ENCODE measurements at regions not wholly inside any gene's neighbourhood (a gene's known extent, or its start where the extent isn't known, plus 50 kb on each side); places are given as distances from the start of the nearest gene placed in this dataset.

DNA sequence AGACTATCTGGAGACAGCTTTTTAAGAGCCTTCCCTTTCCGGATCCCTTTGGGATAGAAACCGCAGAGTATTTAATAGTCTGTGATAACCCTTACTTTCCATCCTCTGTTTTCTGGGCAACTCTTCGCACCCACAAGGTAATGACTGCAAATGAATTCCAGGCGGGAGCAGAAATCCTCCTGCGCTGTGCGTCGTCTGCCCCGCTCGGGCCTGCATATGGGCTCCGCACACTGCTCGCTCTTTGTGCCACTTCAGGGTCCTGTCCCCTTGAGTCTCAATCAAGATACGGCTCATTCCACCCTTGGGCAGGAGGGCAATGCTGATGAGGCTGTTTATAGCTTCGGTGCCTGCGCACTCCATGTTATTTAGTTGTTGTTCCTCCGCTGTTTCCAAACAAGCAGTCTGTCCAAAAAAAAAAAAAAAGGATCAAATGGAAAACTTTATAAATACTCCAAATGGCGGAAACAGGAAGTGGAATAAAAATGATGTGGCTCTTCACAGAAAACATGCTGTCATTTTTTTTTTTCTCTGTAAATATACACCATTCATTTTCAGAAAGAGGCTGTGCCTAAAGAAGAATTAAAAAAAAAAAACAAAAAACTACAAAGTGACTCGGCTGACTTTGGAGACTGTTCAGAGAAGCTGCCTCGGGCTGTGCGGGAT lies 169.6 kb upstream of the GMDS start:
- in situ Hi-C loops (cut with HindIII; ENCODE audit: low pct_ligation_motif_present, low pct_unique_long_range_greater_than_20kb, low sequenced_read_pairs) = no loop called here
- no peak for DNase-seq

GRCh38 chr6:2412731-2413130 lies 167.3 kb upstream of the GMDS start:
- DNase-seq = no peak
- in situ Hi-C loops (cut with HindIII; ENCODE audit: low pct_ligation_motif_present, low pct_unique_long_range_greater_than_20kb, low sequenced_read_pairs) = no loop called here

GRCh38 chr6:2410656-2411380 lies 165.4 kb upstream of the GMDS start:
- in situ Hi-C loops (cut with HindIII; ENCODE audit: low pct_ligation_motif_present, low pct_unique_long_range_greater_than_20kb, low sequenced_read_pairs) = no loop called here
- no peak for DNase-seq

- in situ Hi-C loops (cut with HindIII; ENCODE audit: low pct_ligation_motif_present, low pct_unique_long_range_greater_than_20kb, low sequenced_read_pairs) = no loop called here
- DNase-seq = no peak
Observed at GRCh38 chr6:2407525-2407924, 162.1 kb upstream of the GMDS start.

DNA sequence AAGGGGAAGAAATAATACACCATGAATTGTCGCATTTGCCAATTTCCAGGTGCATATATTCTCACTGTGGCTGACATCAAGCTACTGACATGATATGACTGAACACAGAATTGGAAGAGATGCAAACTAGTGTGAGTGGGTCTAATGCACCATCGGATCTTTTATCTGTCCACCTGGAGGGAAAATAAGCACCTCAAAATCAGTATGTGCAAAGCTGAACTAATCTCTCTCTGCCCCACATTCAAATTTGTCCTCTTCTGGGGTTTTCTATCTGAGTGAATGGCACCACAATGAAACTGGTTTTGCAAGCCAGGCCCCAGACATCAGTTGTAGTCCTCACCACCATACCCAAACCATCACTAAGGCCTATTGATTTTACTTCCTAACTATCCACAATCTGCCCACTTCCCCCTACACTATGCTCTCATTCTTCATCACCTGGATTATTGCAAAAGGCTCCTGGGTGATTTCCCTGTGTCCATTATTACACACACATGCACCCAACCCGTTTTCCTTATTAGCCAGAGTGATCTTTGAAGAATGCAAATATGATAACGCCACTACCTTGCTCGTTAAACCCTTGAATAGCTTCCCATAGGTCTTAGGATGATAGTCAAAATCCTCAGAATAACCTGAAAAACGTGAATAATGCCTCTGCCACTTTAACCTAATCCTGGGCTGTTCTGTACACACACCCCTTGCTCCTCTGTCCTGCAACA lies 159.0 kb upstream of the GMDS start:
- no peak for DNase-seq
- in situ Hi-C loops (cut with HindIII; ENCODE audit: low pct_ligation_motif_present, low pct_unique_long_range_greater_than_20kb, low sequenced_read_pairs) = no loop called here

GRCh38 chr6:2403546-2403945 lies 158.1 kb upstream of the GMDS start:
- in situ Hi-C loops (cut with HindIII; ENCODE audit: low pct_ligation_motif_present, low pct_unique_long_range_greater_than_20kb, low sequenced_read_pairs) = no loop called here
- no peak for DNase-seq

GRCh38 chr6:2396846-2397630 lies 151.6 kb upstream of the GMDS start:
- DNase-seq = no peak
- in situ Hi-C loops (cut with HindIII; ENCODE audit: low pct_ligation_motif_present, low pct_unique_long_range_greater_than_20kb, low sequenced_read_pairs) = no loop called here

DNA sequence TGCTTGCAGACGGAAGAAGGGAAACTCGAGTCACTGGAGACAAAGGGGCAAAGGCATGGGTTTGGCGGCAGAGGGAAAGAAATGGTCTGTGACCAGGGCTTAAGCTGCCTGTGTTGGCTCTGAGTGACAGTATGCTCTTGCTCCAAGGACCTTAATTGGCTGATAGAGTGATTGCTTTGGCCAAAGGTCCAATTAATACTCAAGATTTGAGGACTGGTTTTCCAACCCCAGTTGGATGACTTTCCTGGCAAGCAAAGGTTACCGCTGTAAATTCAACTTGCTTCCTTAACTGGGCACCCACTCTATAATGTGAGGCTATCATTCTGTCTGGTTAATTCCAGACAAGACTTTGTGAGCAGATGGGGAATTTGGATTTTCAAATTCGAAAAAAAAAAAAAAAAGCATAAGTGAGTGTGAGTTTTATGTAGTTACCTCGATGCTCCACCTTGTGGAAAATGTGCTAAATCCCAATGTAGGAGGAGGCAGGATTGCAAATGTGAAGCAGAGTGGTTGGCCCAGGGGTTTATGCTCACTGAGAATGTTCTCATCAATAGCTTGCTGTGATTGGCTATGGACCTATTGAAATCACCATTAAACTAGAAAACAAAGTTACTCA lies 150.7 kb upstream of the GMDS start:
- DNase-seq = no peak
- in situ Hi-C loops (cut with HindIII; ENCODE audit: low pct_ligation_motif_present, low pct_unique_long_range_greater_than_20kb, low sequenced_read_pairs) = no loop called here

DNA sequence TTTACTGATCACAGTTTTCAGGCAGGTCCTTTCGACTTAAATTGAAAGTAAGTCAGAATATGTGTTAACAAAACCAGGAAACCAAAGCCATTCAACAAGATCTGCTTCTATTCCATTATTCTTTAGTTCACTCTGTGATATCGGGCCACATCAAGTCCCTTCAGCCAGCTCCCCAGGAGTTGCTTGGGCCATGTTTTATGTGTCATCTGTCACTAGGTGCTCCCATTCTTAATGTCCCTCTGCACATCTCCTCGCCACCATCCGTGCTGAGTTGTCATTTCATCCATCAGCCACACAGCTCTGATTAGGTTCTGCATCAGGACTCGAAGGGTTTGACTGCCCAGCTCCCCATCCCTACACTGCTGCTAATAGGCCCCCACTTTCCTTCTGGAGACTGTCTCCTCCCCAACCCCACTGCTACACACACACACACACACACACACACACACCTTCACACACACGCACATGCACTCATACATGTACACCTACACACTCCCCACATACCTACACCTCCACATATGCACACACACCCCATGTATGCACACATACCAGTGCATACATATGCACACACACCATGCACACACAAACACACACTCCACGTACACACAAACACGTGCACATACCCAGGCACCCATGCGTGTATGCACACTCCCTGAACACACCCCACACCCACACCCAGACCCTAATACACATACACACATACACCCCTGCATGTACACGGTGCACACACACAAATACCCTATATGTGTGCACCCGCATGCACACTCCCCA lies 143.3 kb upstream of the GMDS start:
- no peak for DNase-seq
- in situ Hi-C loops (cut with HindIII; ENCODE audit: low pct_ligation_motif_present, low pct_unique_long_range_greater_than_20kb, low sequenced_read_pairs) = no loop called here

- no peak for DNase-seq
- in situ Hi-C loops (cut with HindIII; ENCODE audit: low pct_ligation_motif_present, low pct_unique_long_range_greater_than_20kb, low sequenced_read_pairs) = no loop called here
Observed at GRCh38 chr6:2387445-2387844, 142.0 kb upstream of the GMDS start.

DNA sequence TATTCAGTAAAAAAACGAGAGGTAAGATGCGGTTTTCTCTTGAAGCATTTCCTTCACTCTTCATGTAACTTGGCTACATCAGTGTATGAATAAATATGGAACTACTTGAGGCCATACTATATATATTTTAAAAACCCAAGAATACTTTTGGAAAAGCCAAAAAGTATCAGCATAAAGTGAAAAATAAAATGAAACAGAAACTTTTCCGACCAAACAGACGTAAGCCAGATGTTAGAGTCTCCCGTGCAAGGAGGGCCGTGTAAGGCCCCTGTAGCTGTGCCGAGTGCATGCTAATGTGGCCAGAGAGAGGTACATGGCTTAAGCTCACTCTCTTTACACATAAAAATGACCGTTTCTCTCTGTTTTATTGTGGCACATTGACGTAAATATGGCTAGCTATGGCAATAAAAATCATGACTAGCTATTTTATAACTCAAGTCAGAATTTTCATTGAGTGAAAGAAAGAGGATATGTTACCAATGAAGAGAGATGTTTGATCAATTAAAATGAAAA lies 140.1 kb upstream of the GMDS start:
- in situ Hi-C loops (cut with HindIII; ENCODE audit: low pct_ligation_motif_present, low pct_unique_long_range_greater_than_20kb, low sequenced_read_pairs) = no loop called here

DNA sequence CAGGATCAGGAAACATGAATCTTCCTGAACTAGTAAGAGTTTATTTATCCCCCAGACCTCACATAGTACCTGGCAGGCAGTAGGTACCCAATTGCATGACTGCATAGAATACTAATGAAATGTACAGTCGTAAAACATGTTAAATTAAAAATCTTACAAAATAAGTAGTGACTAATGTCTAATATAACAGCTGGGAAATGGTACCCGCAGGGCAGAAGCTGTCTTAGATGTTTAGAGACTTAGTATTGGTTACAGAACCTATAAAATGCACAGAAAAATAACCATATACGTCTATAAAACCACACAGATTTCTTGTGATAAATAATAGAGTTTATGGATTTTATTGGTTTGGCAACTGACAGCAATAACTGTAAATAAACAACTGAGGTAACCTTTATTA lies 139.1 kb upstream of the GMDS start:
- in situ Hi-C loops (cut with HindIII; ENCODE audit: low pct_ligation_motif_present, low pct_unique_long_range_greater_than_20kb, low sequenced_read_pairs) = no loop called here
- no peak for DNase-seq

More for the DNA sequence above, 140.1 kb upstream of the GMDS start:
- DNase-seq = no peak

GRCh38 chr6:2381872-2382661 lies 136.7 kb upstream of the GMDS start:
- in situ Hi-C loops (cut with HindIII; ENCODE audit: low pct_ligation_motif_present, low pct_unique_long_range_greater_than_20kb, low sequenced_read_pairs) = no loop called here
- no peak for DNase-seq

GRCh38 chr6:2378891-2379652 lies 133.7 kb upstream of the GMDS start:
- in situ Hi-C loops (cut with HindIII; ENCODE audit: low pct_ligation_motif_present, low pct_unique_long_range_greater_than_20kb, low sequenced_read_pairs) = no loop called here
- DNase-seq = peak; percentile 9

DNA sequence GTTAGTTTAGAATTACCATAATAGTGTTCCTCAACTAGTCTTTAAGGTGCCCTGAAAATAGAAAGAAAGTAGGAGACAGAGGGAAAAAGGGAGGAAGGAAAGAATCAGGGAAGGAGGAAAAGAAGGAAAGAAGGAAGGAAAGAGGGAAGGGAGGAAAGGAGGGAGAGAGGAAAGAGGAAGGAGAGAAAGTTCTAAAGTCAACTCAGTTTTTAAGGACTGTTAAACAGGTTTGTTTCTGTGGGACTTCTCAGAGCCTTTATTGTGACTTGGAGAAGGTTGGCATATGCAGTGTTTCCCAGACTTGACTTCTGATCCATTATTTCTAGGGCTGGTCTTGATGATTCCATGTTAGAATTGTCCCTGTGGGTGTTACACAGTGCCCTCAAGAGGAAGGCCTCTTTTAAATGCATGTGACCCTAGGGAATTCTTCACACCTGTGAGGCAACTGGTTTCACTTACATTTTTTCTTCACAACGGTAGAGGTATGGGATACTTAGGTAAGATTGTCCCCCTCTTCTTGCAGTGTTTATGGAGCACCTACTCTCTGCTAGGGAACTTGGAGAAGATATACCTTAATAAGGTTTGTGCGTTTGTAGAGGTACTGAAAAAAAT lies 132.7 kb upstream of the GMDS start:
- DNase-seq = no peak
- in situ Hi-C loops (cut with HindIII; ENCODE audit: low pct_ligation_motif_present, low pct_unique_long_range_greater_than_20kb, low sequenced_read_pairs) = no loop called here

Data from ACHN (cell line).